GM06990 (cell line): ENCODE measurements at regions not wholly inside any gene's neighbourhood (a gene's known extent, or its start where the extent isn't known, plus 50 kb on each side); places are given as distances from the start of the nearest gene placed in this dataset.

ENCODE experiments used
- DNase-seq: peaks from one replicate; pipeline ENCODE4 v3.0.0-alpha.2; 2011; ENCODE audit not compliant: insufficient read length; ENCODE audit errors: extremely low read depth
- H3K27me3 ChIP-seq: replicated peaks from 2 replicates; pipeline ENCODE4 v1.6.0; 2011; ENCODE audit warnings: low read length; ENCODE audit not compliant: control insufficient read depth, insufficient read depth
- H3K36me3 ChIP-seq: 2 replicates; pipeline ENCODE4 v1.5.1; 2011; ENCODE audit warnings: low read length; ENCODE audit not compliant: control insufficient read depth, insufficient read depth
- H3K4me3 ChIP-seq: replicated peaks from 2 replicates; pipeline ENCODE4 v1.5.1; 2011; ENCODE audit warnings: low read depth, mild to moderate bottlenecking, control low read depth, low read length
- CTCF ChIP-seq: IDR thresholded peaks from 2 replicates; pipeline ENCODE4 v1.5.1; 2011; ENCODE audit warnings: low read length, control low read depth, mild to moderate bottlenecking, inconsistent platforms; ENCODE audit not compliant: insufficient read depth, poor library complexity, severe bottlenecking

DNA sequence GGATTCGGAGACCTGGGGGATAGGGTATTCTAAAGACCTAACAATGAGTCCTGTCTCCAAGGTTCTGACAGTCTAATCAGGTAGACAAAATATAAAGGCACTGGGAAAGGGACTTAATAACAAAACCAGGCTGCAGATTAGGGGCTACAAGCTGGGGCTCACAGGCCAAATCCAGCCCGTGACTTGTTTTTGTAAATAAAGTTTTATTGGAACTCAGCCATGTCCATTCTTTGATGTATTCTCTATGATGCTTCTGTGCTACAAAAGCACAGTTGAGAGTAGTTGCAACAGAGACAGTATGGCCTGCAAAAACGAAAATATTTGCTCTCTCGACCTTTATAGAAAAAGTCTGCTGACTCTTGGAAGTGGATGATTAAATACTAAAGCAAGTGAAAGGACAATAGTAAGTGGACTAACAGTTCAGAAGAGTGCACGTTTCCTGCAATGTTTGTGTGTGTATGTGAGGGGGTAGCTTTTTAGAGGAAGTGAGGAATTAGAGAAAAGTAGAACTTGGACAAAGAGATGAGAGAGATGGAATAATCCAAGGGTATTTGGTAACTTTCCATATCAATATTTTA lies 115.4 kb upstream of the ZFHX3 start:
- no peaks in the 10 kb centered on the region for H3K36me3 ChIP-seq
- no peak for TF ChIP-seq CTCF
- peaks cover 2% of the 10 kb centered on the region for H3K27me3 ChIP-seq
- no peak for DNase-seq
- no peak overlapping the region for H3K4me3 ChIP-seq

DNA sequence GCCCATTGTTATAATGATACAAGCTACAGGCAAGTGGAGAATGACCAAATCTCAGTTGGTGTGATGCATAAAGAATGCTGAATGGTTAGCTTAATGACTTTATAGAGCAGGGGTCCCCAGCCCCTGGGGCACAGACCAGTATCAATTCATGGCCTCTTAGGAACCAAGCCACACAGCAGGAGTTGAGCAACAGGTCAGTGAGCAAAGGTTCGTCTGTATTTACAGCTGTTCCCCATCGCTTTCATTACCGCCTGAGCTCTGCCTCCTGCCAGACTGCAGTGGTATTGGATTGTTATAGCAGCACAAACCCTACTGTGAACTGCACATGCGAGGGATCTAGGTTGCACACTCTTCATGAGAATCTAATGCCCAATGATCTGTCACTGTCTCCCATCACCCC lies 114.0 kb upstream of the ZFHX3 start:
- H3K27me3 ChIP-seq: peaks cover 2% of the 10 kb centered on the region
- TF ChIP-seq CTCF: no peak
- DNase-seq: no peak
- no peak overlapping the region for H3K4me3 ChIP-seq
- H3K36me3 ChIP-seq: no peaks in the 10 kb centered on the region

DNA sequence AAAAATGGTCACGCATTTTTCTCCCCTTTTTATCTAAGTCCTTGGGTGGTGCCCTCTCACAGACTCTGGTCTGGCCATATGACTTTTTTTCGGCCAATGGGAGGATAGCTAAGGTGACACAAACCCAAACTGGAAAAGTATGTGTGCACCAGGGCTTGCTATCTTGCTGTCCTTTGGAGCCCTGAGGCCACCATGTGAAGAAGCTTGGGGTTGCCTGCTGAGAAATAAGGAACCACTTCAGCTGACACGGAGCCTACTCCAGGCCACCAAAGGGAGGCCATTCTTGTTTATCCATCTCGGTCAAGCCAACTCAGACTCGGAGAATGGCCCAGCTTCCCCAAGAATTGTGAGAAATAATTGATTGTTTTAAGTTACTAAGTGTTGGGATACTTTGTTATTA lies 111.4 kb upstream of the ZFHX3 start:
- no peak for TF ChIP-seq CTCF
- Histone ChIP-seq H3K36me3 (no peaks in the 10 kb centered on the region), H3K4me3 (no peak overlapping the region), H3K27me3 (peaks cover 2% of the 10 kb centered on the region)
- DNase-seq: no peak

DNA sequence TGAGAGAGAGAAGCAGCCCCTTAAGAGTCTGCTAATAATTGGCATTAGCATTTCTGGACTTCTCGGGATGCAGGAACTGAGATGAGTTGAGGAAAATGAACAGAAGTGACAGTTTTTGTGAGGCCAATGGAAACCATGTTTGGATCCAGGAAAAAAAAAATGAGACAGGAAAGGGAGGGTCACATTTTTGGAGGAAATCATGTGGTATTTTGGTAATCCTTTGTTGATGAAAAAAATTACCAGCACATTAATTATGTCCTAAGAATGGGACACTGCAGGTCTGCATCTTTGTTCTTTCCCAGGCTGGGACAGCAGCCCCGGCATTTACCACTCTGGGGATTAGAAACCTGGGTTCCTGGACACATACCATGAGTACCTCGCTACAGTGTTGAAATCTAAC lies 109.9 kb upstream of the ZFHX3 start:
- no peak for DNase-seq
- Histone ChIP-seq H3K27me3 (peaks cover 2% of the 10 kb centered on the region), H3K36me3 (no peaks in the 10 kb centered on the region), H3K4me3 (no peak overlapping the region)
- TF ChIP-seq CTCF: no peak

DNA sequence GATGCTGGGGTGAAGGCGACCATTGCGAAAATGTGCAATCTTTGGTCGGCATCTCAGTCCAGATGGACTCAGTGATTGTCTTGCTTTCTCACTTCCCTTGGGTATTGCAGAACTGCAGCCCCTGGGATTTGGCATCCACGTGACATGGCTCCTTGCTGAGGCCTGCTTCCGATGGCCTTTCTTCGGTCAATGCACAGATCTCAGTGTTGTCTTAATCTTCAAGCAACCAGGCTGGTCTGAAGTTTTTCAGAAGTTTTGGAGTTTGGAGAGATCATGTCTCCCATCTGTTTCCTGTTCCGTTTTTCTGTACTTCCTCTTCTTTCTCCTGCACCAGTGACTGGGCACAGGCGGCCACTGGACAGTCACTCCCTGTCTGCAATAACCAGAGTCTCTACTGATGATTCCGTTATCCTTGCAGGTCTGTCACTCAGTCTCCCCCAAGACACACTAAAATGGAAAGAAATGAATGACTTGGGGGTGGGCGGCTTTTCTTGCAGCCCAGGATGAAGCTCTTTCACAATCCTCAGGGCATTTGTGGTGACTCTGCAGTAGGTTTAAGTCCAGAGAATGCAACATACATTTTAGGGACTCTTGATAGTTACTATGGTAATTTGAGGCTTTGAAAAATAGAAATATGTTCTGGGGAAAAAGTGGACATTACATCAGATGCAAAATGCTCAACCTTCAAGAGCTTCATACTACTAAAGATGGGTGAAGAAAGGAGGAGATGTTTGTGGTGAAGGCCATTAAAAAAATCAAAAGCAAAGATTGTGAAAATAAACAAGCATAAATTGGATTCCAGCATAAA lies 106.3 kb upstream of the ZFHX3 start:
- TF ChIP-seq CTCF: no peak
- Histone ChIP-seq H3K27me3 (peaks cover 1% of the 10 kb centered on the region), H3K36me3 (no peaks in the 10 kb centered on the region), H3K4me3 (no peak overlapping the region)
- no peak for DNase-seq
